Uterus (tissue), 2 donors: ENCODE measurements at regions not wholly inside any gene's neighbourhood (a gene's known extent, or its start where the extent isn't known, plus 50 kb on each side); places are given as distances from the start of the nearest gene placed in this dataset.

Source experiments
- POLR2A ChIP-seq, 2 donors: fragments of 450-650 bp; IDR thresholded peaks; one replicate each; pipeline ENCODE4 v1.6.1; 2016; ENCODE audit warnings: antibody characterized with exemption in 2 of 2, mild to moderate bottlenecking in 1 of 2, moderate library complexity in 1 of 2
- TF ChIP-seq, protein P1 (sequence below), 4 experiments: fragments of 200-600 bp in 2 of 4; fragments of 450-650 bp in 2 of 4; sonication (generic) in 2 of 4; IDR thresholded peaks; one replicate each; pipeline ENCODE4 v1.5.1; 2016 to 2019; ENCODE audit warnings: antibody characterized with exemption in 4 of 4, mild to moderate bottlenecking in 2 of 4, moderate library complexity in 1 of 4

DNA sequence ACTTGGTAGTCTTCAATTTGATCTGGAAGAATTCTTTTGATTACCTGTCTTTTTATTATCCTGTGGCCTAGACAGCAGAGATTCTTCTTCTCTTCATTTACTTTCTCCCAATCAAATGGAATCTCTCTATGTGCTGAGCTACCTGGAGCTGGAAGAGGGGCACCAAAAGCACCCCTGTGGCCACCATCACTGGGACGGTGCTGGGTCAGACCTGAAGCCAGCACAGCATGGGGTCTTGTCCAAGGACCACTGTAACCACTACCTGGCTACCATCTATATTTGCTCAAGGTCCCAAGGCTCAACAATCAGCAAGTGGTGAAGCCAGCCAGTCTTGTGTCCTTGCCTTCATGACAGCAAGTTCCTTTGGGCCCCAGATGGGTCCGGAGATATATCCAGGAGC lies 186.6 kb downstream of the JRKL start:
- TF ChIP-seq, protein P1, sequence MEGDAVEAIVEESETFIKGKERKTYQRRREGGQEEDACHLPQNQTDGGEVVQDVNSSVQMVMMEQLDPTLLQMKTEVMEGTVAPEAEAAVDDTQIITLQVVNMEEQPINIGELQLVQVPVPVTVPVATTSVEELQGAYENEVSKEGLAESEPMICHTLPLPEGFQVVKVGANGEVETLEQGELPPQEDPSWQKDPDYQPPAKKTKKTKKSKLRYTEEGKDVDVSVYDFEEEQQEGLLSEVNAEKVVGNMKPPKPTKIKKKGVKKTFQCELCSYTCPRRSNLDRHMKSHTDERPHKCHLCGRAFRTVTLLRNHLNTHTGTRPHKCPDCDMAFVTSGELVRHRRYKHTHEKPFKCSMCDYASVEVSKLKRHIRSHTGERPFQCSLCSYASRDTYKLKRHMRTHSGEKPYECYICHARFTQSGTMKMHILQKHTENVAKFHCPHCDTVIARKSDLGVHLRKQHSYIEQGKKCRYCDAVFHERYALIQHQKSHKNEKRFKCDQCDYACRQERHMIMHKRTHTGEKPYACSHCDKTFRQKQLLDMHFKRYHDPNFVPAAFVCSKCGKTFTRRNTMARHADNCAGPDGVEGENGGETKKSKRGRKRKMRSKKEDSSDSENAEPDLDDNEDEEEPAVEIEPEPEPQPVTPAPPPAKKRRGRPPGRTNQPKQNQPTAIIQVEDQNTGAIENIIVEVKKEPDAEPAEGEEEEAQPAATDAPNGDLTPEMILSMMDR (IDR thresholded peaks at IDR 0.05), result no peak
- TF ChIP-seq POLR2A (IDR thresholded peaks at IDR 0.05), result no peak
